SK-N-SH treated with all-trans-retinoic acid at 6 μM for 48 hours (cell line): ENCODE measurements at regions not wholly inside any gene's neighbourhood (a gene's known extent, or its start where the extent isn't known, plus 50 kb on each side); places are given as distances from the start of the nearest gene placed in this dataset.

Experiments
- ARNTL ChIP-seq: fragments of 450-650 bp; formaldehyde crosslinking; IDR thresholded peaks from 2 replicates; pipeline ENCODE4 v1.5.0; 2020; ENCODE audit warnings: low read depth, mild to moderate bottlenecking, moderate library complexity, borderline replicate concordance
- GLIS3 ChIP-seq: fragments of 250-450 bp; sonication (Bioruptor Pico); IDR thresholded peaks from 2 replicates; pipeline ENCODE4 v1.5.0; 2020; ENCODE audit warnings: mild to moderate bottlenecking, moderate library complexity
- ISL1 ChIP-seq: fragments of 250-450 bp; sonication (Bioruptor Pico); IDR thresholded peaks from 2 replicates; pipeline ENCODE4 v2.1.2; 2022; ENCODE audit warnings: mild to moderate bottlenecking, moderate library complexity
- PATZ1 ChIP-seq: fragments of 250-450 bp; sonication (Bioruptor Pico); IDR thresholded peaks from 2 replicates; pipeline ENCODE4 v1.8.0; 2020; ENCODE audit warnings: mild to moderate bottlenecking, moderate library complexity, borderline replicate concordance
- PPARA ChIP-seq: fragments of 250-450 bp; sonication (Bioruptor Pico); IDR thresholded peaks from 2 replicates; pipeline ENCODE4 v1.5.0; 2020; ENCODE audit warnings: mild to moderate bottlenecking, borderline replicate concordance
- RARB ChIP-seq: fragments of 250-450 bp; sonication (Bioruptor Pico); IDR thresholded peaks from 2 replicates; pipeline ENCODE4 v1.8.0; 2021; ENCODE audit warnings: mild to moderate bottlenecking, moderate library complexity
- TCF4 ChIP-seq: fragments of 250-450 bp; sonication (Bioruptor Pico); IDR thresholded peaks from 2 replicates; pipeline ENCODE4 v1.8.0; 2021; ENCODE audit warnings: mild to moderate bottlenecking, moderate library complexity, borderline replicate concordance
- ZC3H10 ChIP-seq: fragments of 250-450 bp; sonication (Bioruptor Pico); IDR thresholded peaks from 2 replicates; pipeline ENCODE4 v1.5.1; 2021; ENCODE audit warnings: mild to moderate bottlenecking, moderate library complexity
- ZNF70 ChIP-seq: fragments of 450-650 bp; formaldehyde crosslinking; IDR thresholded peaks from 2 replicates; pipeline ENCODE4 v1.5.0; 2020; ENCODE audit warnings: mild to moderate bottlenecking, moderate library complexity
- TF ChIP-seq, protein P1 (sequence below): fragments of 250-450 bp; sonication (Bioruptor Pico); IDR thresholded peaks from 2 replicates; pipeline ENCODE4 v1.5.1; 2020; ENCODE audit warnings: low read depth, mild to moderate bottlenecking, moderate library complexity
- TF ChIP-seq, protein P2 (sequence below): fragments of 250-450 bp; sonication (Bioruptor Pico); IDR thresholded peaks from 2 replicates; pipeline ENCODE4 v1.5.0; 2020; ENCODE audit warnings: mild to moderate bottlenecking, moderate library complexity

DNA sequence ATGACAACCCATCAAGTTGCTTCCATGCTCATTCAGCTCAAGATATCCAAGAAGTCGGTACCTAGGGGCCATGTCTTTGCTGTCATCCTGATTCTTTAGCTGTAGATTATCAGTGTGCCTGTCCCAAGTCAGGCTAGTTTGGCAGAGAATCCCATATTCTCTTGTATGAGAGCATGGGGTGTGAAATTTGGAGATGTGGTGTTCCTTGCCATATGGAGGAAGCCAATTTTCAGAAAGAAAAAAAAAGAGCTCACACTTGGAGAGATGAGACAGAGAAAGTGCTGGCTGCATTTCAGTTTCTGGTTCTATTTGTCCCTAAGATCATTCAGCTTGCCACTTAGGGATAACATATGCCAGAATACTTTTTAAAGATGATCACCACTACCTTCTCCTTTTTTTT is 52.3 kb upstream of the SLC4A7 start:
- TF ChIP-seq, protein P1, sequence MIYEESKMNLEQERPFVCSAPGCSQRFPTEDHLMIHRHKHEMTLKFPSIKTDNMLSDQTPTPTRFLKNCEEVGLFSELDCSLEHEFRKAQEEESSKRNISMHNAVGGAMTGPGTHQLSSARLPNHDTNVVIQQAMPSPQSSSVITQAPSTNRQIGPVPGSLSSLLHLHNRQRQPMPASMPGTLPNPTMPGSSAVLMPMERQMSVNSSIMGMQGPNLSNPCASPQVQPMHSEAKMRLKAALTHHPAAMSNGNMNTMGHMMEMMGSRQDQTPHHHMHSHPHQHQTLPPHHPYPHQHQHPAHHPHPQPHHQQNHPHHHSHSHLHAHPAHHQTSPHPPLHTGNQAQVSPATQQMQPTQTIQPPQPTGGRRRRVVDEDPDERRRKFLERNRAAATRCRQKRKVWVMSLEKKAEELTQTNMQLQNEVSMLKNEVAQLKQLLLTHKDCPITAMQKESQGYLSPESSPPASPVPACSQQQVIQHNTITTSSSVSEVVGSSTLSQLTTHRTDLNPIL (CRISPR knock-in tag), result no peak
- TF ChIP-seq, protein P2, sequence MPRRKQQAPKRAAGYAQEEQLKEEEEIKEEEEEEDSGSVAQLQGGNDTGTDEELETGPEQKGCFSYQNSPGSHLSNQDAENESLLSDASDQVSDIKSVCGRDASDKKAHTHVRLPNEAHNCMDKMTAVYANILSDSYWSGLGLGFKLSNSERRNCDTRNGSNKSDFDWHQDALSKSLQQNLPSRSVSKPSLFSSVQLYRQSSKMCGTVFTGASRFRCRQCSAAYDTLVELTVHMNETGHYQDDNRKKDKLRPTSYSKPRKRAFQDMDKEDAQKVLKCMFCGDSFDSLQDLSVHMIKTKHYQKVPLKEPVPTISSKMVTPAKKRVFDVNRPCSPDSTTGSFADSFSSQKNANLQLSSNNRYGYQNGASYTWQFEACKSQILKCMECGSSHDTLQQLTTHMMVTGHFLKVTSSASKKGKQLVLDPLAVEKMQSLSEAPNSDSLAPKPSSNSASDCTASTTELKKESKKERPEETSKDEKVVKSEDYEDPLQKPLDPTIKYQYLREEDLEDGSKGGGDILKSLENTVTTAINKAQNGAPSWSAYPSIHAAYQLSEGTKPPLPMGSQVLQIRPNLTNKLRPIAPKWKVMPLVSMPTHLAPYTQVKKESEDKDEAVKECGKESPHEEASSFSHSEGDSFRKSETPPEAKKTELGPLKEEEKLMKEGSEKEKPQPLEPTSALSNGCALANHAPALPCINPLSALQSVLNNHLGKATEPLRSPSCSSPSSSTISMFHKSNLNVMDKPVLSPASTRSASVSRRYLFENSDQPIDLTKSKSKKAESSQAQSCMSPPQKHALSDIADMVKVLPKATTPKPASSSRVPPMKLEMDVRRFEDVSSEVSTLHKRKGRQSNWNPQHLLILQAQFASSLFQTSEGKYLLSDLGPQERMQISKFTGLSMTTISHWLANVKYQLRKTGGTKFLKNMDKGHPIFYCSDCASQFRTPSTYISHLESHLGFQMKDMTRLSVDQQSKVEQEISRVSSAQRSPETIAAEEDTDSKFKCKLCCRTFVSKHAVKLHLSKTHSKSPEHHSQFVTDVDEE, result no peak
- TF ChIP-seq ZNF70 (CRISPR knock-in tag), result no peak
- TF ChIP-seq ZC3H10, result no peak
- TF ChIP-seq TCF4 (CRISPR knock-in tag), result no peak
- no peak for TF ChIP-seq ARNTL
- no peak for TF ChIP-seq PPARA (CRISPR knock-in tag)
- TF ChIP-seq RARB (CRISPR knock-in tag), result no peak
- TF ChIP-seq PATZ1, result no peak
- no peak for TF ChIP-seq GLIS3 (CRISPR knock-in tag)
- TF ChIP-seq ISL1 (CRISPR knock-in tag), result no peak
